ENCODE measurements at regions not wholly inside any gene's neighbourhood (a gene's known extent, or its start where the extent isn't known, plus 50 kb on each side); places are given as distances from the start of the nearest gene placed in this dataset.

GRCh38 chr14:101360054-101360911, 201.0 kb upstream of the DIO3 start:
- Mint-ChIP-seq H3K27me3 (peaks cover 40 to 50% of the 10 kb centered on the region in 2 donors), H3K36me3 (no peaks in the 10 kb centered on the region), H3K4me3 (no peak overlapping the region), H3K4me1 (peaks cover 0 to 3% (median 0%) of the 10 kb centered on the region in 3 donors), H3K9me3 (peaks cover 0 to 12% (median 0%) of the 10 kb centered on the region in 3 donors), H3K27ac (no peak overlapping the region)
- Histone ChIP-seq H3K27ac (ENCODE audit: low read length) (no peak overlapping the region), H3K9me3 (no peaks in the 10 kb centered on the region), H3K36me3 (ENCODE audit: control insufficient read depth in 2 of 2, extremely low read depth in 1 of 2, insufficient read depth in 1 of 2, low read length in 1 of 2) (no peaks in the 10 kb centered on the region), H3K4me3 (ENCODE audit: control insufficient read depth in 1 of 2, extremely low read depth in 1 of 2, low read length in 1 of 2) (no peak overlapping the region), H3K4me1 (ENCODE audit: control insufficient read depth in 1 of 2, extremely low read depth in 1 of 2, insufficient read depth in 2 of 2, low read length in 2 of 2) (no peaks in the 10 kb centered on the region), H3K27me3 (replicated peaks in 1 of 2; ENCODE audit: control insufficient read depth in 2 of 2, extremely low read depth in 1 of 2, insufficient read depth in 2 of 2, low read length in 1 of 2) (peaks cover 0 to 66% of the 10 kb centered on the region in 2 experiments)
- 84% methylated on average over 13 of the region's 21 CpGs for WGBS (ENCODE audit: insufficient coverage)
- ChIA-PET POLR2A (no interaction called here), CTCF (no interaction called here)
- DNase-seq: no peak
- ATAC-seq (replicated peaks in 1 of 4): no peak

GRCh38 chr14:101361044-101361443, 200.3 kb upstream of the DIO3 start:
- DNase-seq (no peak), ATAC-seq (replicated peaks in 1 of 4) (no peak)
- Histone ChIP-seq H3K4me1 (ENCODE audit: control insufficient read depth in 1 of 2, extremely low read depth in 1 of 2, insufficient read depth in 2 of 2, low read length in 2 of 2) (no peaks in the 10 kb centered on the region), H3K27ac (ENCODE audit: low read length) (no peak overlapping the region), H3K9me3 (no peaks in the 10 kb centered on the region), H3K4me3 (ENCODE audit: control insufficient read depth in 1 of 2, extremely low read depth in 1 of 2, low read length in 1 of 2) (no peak overlapping the region), H3K27me3 (replicated peaks in 1 of 2; ENCODE audit: control insufficient read depth in 2 of 2, extremely low read depth in 1 of 2, insufficient read depth in 2 of 2, low read length in 1 of 2) (peaks cover 0 to 73% of the 10 kb centered on the region in 2 experiments), H3K36me3 (ENCODE audit: control insufficient read depth in 2 of 2, extremely low read depth in 1 of 2, insufficient read depth in 1 of 2, low read length in 1 of 2) (no peaks in the 10 kb centered on the region)
- Mint-ChIP-seq H3K27ac (no peak overlapping the region), H3K27me3 (peaks cover 40 to 52% of the 10 kb centered on the region in 2 donors), H3K36me3 (no peaks in the 10 kb centered on the region), H3K4me1 (peaks cover 0 to 3% (median 0%) of the 10 kb centered on the region in 3 donors), H3K9me3 (peaks cover 0 to 11% (median 0%) of the 10 kb centered on the region in 3 donors), H3K4me3 (no peak overlapping the region)
- POLR2A ChIA-PET: no interaction called here
- 63% methylated on average over 15 of the region's 16 CpGs for WGBS (ENCODE audit: insufficient coverage)
- CTCF ChIA-PET: no interaction called here

GRCh38 chr14:101361451-101362433, 199.6 kb upstream of the DIO3 start:
- H3K4me3 Mint-ChIP-seq: no peak overlapping the region
- H3K4me1 ChIP-seq (ENCODE audit: control insufficient read depth in 1 of 2, extremely low read depth in 1 of 2, insufficient read depth in 2 of 2, low read length in 2 of 2): no peaks in the 10 kb centered on the region
- no peaks in the 10 kb centered on the region for H3K9me3 ChIP-seq
- no peak for ATAC-seq (replicated peaks in 1 of 4)
- no peaks in the 10 kb centered on the region for H3K36me3 Mint-ChIP-seq
- no peaks in the 10 kb centered on the region for H3K36me3 ChIP-seq (ENCODE audit: control insufficient read depth in 2 of 2, extremely low read depth in 1 of 2, insufficient read depth in 1 of 2, low read length in 1 of 2)
- peaks cover 34 to 48% of the 10 kb centered on the region in 2 donors for H3K27me3 Mint-ChIP-seq
- no peak overlapping the region for H3K4me3 ChIP-seq (ENCODE audit: control insufficient read depth in 1 of 2, extremely low read depth in 1 of 2, low read length in 1 of 2)
- peaks cover 0 to 7% (median 0%) of the 10 kb centered on the region in 3 donors for H3K9me3 Mint-ChIP-seq
- H3K27me3 ChIP-seq (replicated peaks in 1 of 2; ENCODE audit: control insufficient read depth in 2 of 2, extremely low read depth in 1 of 2, insufficient read depth in 2 of 2, low read length in 1 of 2): peaks cover 0 to 68% of the 10 kb centered on the region in 2 experiments
- POLR2A ChIA-PET: no interaction called here
- H3K4me1 Mint-ChIP-seq: peaks cover 0 to 3% (median 0%) of the 10 kb centered on the region in 3 donors
- CTCF ChIA-PET: no interaction called here
- WGBS (ENCODE audit: insufficient coverage): 84% methylated on average over 18 of the region's 20 CpGs
- H3K27ac Mint-ChIP-seq: no peak overlapping the region
- no peak overlapping the region for H3K27ac ChIP-seq (ENCODE audit: low read length)
- no peak for DNase-seq

GRCh38 chr14:101362529-101363260, 198.6 kb upstream of the DIO3 start:
- Mint-ChIP-seq H3K4me1 (peaks cover 0 to 3% (median 0%) of the 10 kb centered on the region in 3 donors), H3K27ac (no peak overlapping the region), H3K9me3 (peaks cover 0 to 3% (median 0%) of the 10 kb centered on the region in 3 donors), H3K4me3 (no peak overlapping the region), H3K36me3 (no peaks in the 10 kb centered on the region), H3K27me3 (peaks cover 39 to 48% of the 10 kb centered on the region in 2 donors)
- ChIA-PET POLR2A (no interaction called here), CTCF (no interaction called here)
- Histone ChIP-seq H3K4me3 (ENCODE audit: control insufficient read depth in 1 of 2, extremely low read depth in 1 of 2, low read length in 1 of 2) (no peak overlapping the region), H3K4me1 (ENCODE audit: control insufficient read depth in 1 of 2, extremely low read depth in 1 of 2, insufficient read depth in 2 of 2, low read length in 2 of 2) (no peaks in the 10 kb centered on the region), H3K27ac (ENCODE audit: low read length) (no peak overlapping the region), H3K9me3 (no peaks in the 10 kb centered on the region), H3K36me3 (ENCODE audit: control insufficient read depth in 2 of 2, extremely low read depth in 1 of 2, insufficient read depth in 1 of 2, low read length in 1 of 2) (no peaks in the 10 kb centered on the region), H3K27me3 (replicated peaks in 1 of 2; ENCODE audit: control insufficient read depth in 2 of 2, extremely low read depth in 1 of 2, insufficient read depth in 2 of 2, low read length in 1 of 2) (peaks cover 0 to 61% of the 10 kb centered on the region in 2 experiments)
- ATAC-seq (replicated peaks in 1 of 4): no peak
- DNase-seq: no peak
- WGBS (ENCODE audit: insufficient coverage): 80% methylated on average over 17 of the region's 17 CpGs

GRCh38 chr14:101363261-101363555, 198.1 kb upstream of the DIO3 start:
- no peak for DNase-seq
- peaks cover 0 to 3% (median 0%) of the 10 kb centered on the region in 3 donors for H3K9me3 Mint-ChIP-seq
- H3K4me1 Mint-ChIP-seq: peaks cover 0 to 3% (median 0%) of the 10 kb centered on the region in 3 donors
- H3K27me3 Mint-ChIP-seq: peaks cover 39 to 51% of the 10 kb centered on the region in 2 donors
- ATAC-seq (replicated peaks in 1 of 4): no peak
- Histone ChIP-seq H3K36me3 (ENCODE audit: control insufficient read depth in 2 of 2, extremely low read depth in 1 of 2, insufficient read depth in 1 of 2, low read length in 1 of 2) (no peaks in the 10 kb centered on the region), H3K4me3 (ENCODE audit: control insufficient read depth in 1 of 2, extremely low read depth in 1 of 2, low read length in 1 of 2) (no peak overlapping the region), H3K27ac (ENCODE audit: low read length) (no peak overlapping the region), H3K27me3 (replicated peaks in 1 of 2; ENCODE audit: control insufficient read depth in 2 of 2, extremely low read depth in 1 of 2, insufficient read depth in 2 of 2, low read length in 1 of 2) (peaks cover 0 to 61% of the 10 kb centered on the region in 2 experiments), H3K4me1 (ENCODE audit: control insufficient read depth in 1 of 2, extremely low read depth in 1 of 2, insufficient read depth in 2 of 2, low read length in 2 of 2) (no peaks in the 10 kb centered on the region), H3K9me3 (no peaks in the 10 kb centered on the region)
- POLR2A ChIA-PET: no interaction called here
- 50% methylated on average over 1 of the region's 2 CpGs for WGBS (ENCODE audit: insufficient coverage)
- H3K36me3 Mint-ChIP-seq: no peaks in the 10 kb centered on the region
- H3K27ac Mint-ChIP-seq: peak overlapping the region in 1 of 2 donors; percentile 3
- H3K4me3 Mint-ChIP-seq: no peak overlapping the region
- CTCF ChIA-PET: no interaction called here

GRCh38 chr14:101363880-101364391, 197.4 kb upstream of the DIO3 start:
- Histone ChIP-seq H3K27me3 (replicated peaks in 1 of 2; ENCODE audit: control insufficient read depth in 2 of 2, extremely low read depth in 1 of 2, insufficient read depth in 2 of 2, low read length in 1 of 2) (peaks cover 0 to 61% of the 10 kb centered on the region in 2 experiments), H3K4me3 (ENCODE audit: control insufficient read depth in 1 of 2, extremely low read depth in 1 of 2, low read length in 1 of 2) (no peak overlapping the region), H3K9me3 (no peaks in the 10 kb centered on the region), H3K4me1 (ENCODE audit: control insufficient read depth in 1 of 2, extremely low read depth in 1 of 2, insufficient read depth in 2 of 2, low read length in 2 of 2) (no peaks in the 10 kb centered on the region), H3K27ac (ENCODE audit: low read length) (no peak overlapping the region), H3K36me3 (ENCODE audit: control insufficient read depth in 2 of 2, extremely low read depth in 1 of 2, insufficient read depth in 1 of 2, low read length in 1 of 2) (no peaks in the 10 kb centered on the region)
- ATAC-seq (replicated peaks in 1 of 4) (no peak), DNase-seq (no peak)
- H3K9me3 Mint-ChIP-seq: no peaks in the 10 kb centered on the region
- H3K27ac Mint-ChIP-seq: no peak overlapping the region
- peaks cover 35 to 45% of the 10 kb centered on the region in 2 donors for H3K27me3 Mint-ChIP-seq
- peaks cover 0 to 3% (median 0%) of the 10 kb centered on the region in 3 donors for H3K4me1 Mint-ChIP-seq
- 79% methylated on average over 8 of the region's 16 CpGs for WGBS (ENCODE audit: insufficient coverage)
- CTCF ChIA-PET: no interaction called here
- H3K4me3 Mint-ChIP-seq: no peak overlapping the region
- POLR2A ChIA-PET: no interaction called here
- no peaks in the 10 kb centered on the region for H3K36me3 Mint-ChIP-seq

Data from T-cell (primary cell).